HG02943 (cell line): ENCODE measurements at regions not wholly inside any gene's neighbourhood (a gene's known extent, or its start where the extent isn't known, plus 50 kb on each side); places are given as distances from the start of the nearest gene placed in this dataset.
"Not testable (repeated sequence)": the region's sequence is repeated elsewhere in the genome, so short reads cannot be mapped to it uniquely, and the experiment has no call there.

Experiments used
- ATAC-seq: cut with Tn5 transposase; IDR thresholded peaks from one replicate; pipeline ENCODE4 v1.9.1; 2021; ENCODE audit warnings: mild to moderate bottlenecking, low read depth, moderate library complexity; ENCODE audit not compliant: unreplicated experiment

DNA sequence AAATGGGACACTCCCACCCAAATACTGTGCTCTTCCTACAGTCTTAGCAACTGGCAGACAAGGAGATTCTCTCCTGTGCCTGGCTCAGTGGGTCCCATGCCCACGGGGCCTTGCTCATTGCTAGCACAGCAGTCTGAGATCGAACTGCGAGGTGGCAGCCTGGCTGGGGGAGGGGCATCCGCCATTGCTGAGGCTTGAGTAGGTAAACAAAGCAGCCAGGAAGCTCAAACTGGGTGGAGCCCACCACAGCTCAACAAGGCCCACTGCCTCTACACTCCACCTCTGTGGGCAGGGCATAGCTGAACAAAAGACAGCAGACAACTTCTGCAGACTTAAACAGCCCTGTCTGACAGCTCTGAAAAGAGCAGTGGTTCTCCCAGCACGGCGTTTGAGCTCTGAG is 174.8 kb downstream of the COL12A1 start:
- ATAC-seq = not testable (repeated sequence)

DNA sequence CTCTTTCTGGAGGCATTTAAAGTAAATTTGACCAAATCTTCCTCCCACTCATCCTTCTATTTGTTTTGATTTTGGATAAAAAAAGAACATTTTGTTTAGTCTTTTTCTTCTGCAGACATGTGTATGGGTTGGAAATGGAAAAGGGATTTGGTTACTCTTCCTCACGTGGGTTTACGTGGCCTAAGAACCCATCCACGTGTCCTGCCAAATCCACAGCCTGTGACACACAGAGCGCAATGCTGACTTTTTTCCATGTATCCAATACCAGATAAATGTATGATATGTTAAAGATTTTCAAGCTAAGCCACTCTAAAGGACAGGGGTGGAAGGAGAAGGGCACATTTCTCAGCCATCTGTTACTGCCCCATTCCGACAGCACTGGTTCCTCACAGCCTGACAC is 176.5 kb downstream of the COL12A1 start:
- ATAC-seq = no peak

DNA sequence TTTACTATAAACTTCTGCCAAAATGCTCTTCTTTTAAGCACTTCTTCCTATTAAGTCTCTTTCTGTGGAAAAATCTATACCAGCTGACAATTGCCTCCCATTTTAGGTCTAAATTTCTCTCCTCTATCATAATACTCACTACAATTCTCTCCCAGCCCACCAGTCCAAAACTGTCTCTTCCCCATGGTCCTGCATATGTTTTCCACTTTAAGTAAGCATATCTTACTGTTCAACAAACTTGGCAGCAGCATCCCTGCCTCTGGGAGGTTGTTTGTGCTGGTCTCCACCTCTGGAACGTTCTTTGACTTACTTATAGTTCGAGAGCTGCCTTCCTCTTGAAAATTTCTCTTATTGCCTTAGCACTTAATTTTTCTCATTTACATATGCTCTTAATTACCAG is 180.5 kb downstream of the COL12A1 start:
- no peak for ATAC-seq

DNA sequence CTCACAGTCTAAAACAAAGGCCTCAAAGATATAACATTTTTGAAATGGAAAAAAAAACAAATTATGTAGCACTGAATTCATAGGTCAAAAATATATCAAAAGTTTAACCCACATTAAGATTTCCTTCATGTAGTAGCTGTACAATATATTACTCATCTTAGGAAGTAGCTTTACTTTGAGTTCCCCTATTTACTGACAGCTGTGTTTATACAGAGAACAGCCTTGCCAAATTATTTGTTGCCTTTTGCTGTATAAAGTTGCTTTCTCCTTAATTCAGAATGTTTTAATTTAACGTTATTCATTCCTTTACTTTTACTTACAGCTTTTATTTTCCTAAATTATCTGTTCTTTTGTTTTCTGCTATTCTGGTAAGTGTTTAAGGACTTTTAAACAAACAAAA is 181.0 kb downstream of the COL12A1 start:
- ATAC-seq = no peak

DNA sequence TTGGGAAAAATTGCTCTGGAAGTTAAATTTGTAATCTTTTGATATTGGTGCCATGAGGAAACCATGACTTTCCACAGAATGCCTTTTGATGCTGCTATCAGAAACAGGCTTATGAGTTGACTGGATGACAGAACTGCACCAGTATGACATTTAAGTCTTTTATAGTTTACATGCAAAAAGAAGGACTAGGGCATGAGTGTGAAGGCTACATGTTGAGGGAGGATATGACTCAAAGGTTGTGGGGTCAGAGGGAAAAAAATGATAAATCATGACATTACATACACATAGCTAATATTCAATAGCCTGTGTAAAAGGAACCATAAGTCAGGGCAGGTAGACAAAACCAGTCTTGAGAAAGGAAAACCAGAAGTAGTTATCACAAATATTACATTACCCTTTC is 182.2 kb downstream of the COL12A1 start:
- no peak for ATAC-seq

DNA sequence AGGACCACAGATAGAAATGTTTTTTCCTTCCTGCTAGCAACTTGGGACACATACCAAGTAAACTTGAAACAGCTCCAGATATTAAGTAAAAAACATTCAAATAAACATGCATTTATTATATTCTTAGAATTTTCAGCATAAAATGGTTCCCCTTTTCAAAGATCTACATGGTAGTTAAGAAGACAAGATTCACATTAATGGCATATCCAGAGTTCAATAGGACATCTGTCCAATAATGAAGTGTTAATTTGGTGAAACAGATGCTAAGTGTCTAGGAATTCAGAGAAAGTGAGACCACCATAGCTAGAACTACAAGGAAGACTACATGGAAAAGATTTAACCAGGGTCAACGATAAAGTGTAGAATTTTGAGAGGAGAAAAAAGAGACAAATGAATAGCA is 184.9 kb downstream of the COL12A1 start:
- ATAC-seq = no peak

DNA sequence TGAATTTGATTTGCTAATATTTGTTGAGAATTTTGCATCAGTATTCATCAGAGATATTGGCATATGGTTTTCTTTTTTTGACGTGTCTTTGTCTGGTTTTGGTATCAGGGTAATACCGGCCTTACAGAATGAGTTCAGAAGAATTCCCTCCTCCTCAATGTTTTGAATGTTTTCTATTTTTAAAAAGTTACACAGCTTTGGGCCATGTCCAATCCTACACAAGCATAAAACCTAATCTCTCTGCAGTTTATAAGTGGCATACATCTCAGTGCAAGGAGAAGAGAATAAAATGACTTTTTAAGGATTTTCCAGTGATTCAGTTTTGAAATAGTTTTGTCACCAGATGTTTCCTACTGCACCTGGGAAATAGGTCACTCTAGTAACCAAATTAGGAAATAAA is 185.5 kb downstream of the COL12A1 start:
- ATAC-seq = no peak

DNA sequence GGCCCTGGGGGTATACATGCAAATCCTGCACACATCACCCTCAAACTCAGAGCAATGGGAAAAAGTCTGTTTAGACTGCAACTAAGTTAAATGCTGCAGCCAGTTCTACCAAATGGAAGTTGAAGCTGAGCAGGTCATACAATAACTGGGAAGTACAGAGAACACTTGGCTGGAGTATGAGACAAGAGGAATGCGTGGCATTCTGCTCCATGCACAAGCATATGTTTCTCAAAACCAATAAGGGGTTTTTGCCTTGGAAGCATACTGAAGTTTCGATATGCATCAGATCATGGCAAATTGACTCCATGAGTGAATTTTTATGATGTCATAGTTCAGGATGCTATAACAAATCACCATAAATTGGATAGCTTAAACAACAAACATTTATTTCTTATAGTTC is 193.8 kb downstream of the COL12A1 start:
- ATAC-seq = no peak

DNA sequence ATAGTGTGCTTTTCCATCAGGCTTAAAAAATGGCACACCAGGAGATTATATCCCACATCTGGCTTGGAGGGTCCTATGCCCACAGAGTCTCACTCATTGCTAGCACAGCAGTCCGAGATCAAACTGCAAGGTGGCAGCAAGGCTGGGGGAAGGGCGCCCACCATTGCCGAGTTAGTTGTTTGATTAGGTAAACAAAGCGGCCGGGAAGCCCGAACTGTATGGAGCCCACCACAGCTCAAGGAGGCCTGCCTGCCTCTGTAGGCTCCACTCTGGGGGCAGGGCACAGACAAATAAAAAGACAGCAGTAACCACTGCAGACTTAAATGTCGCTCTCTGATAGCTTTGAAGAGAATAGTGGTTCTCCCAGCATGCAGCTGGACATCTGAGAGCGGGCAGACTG is 201.9 kb downstream of the COL12A1 start:
- not testable (repeated sequence) for ATAC-seq

DNA sequence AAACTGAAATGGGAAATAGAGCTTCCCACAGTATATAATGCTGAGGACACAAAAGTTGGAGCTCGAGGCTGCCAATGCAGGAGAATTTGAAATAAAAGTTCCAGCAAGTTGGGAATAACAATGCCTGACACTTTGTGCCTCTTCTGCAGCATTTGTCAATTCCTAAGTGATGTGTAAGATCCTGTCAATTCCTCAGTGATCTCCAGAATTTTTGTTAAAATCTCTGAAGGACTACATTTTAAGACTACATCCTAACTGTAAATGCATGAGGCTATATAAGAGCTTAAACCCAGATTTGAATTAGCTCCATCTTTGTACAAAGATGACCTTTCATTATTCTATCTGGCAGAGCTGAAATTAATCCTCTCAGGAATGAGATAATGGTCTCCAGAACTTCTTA is 208.2 kb downstream of the COL12A1 start:
- ATAC-seq = no peak

DNA sequence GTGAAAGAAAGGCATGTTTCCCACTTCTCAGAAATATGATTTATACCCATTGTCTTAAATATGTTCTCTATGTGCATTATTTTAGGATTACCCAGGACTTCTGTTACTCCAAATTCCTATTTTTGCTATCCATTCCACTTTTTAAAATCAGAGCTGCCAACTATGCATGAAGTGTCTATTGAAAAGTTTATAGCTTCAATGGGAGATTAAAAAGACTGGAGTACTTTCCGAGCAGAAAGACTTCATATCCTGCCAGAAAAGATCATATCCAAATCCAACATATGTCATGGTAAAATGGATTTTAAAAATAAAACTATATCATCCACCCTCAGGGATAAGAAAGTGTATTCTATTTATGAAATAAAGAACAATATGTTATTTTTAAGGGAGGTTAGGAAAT is 212.7 kb downstream of the COL12A1 start:
- no peak for ATAC-seq

DNA sequence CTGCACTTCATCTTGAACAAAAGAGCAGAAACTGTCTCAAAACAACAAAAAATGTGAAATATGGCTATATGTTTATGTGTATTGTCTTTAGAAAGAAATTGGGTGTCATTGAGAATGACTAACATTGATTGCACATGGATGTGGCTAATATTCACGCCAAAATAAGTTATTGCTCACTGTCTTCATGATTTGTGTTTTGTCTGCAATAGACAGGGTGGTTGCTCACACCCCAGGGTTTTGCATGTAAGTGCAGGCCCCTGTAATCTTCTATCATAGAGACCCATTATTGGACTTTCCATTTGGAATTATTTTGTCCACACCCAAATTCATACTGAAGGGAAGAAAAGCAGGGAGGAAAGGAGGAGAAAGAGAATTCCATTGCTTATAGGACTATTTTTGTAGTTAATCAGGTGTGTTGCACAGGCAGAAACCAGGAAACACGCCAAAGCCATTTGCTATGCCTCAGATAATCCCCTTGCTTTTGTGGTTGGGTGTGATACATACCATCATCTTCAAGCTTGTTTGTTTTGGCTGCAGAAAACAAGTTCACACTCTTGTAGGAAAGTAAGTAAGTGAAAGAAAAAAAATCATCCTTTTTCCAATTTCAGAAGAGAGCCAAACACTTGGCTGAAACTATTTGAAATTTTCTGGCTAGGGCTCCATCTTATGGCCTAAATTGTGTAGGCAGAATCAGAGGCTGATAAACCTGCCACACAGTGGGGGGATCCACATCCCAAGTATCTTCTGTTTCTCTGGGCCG is 214.1 kb downstream of the COL12A1 start:
- ATAC-seq = no peak

DNA sequence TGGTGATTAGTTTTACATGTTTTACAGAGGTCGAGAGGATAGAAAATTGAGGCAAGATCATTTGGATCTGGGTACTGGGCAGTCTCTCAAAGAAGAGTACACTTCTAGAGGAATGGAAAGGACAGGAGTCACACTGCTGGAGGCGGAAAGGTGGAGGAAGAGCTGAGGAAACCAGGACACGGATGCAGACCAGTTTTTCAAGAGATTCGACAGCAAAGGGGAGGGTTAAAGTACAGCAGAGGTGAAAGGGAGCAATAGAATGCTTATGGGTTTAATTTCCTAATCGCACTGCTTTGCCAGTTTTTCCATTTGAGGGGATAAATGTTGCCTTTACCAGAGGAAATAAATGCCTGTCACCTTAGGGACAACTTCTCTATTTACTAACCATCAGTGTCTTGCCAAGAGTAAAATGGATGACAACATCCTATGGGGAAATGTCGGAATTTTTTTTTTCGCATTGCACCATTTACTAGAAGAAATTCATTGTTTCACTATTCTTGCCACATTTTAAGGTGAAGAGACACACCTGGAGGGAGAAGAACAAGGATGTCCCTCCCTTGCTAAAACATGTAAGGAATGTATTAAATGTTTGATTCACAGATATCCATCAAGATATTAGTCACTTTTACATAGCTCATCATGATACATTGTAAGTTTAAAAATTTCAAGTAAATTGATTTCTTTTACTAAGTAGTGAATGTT is 226.6 kb downstream of the COL12A1 start:
- ATAC-seq = no peak

DNA sequence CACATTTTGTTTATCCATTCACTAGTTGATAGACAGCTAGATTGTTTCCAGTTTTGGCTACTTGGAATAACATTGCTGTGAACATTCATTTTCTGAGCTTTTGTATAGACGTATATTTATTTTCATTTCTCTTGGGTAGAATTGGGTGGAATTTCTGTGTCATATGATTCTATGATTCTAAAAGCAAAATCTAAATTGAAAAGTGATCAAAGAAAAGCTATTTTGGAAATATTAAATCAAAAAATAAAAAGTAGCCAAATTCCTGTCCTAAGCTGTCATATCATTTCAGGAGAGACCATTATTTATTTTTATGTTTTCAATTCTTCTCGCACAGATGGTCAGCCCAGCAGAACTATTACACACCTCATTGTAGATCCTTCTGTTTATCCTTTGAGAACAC is 229.2 kb downstream of the COL12A1 start:
- no peak for ATAC-seq

DNA sequence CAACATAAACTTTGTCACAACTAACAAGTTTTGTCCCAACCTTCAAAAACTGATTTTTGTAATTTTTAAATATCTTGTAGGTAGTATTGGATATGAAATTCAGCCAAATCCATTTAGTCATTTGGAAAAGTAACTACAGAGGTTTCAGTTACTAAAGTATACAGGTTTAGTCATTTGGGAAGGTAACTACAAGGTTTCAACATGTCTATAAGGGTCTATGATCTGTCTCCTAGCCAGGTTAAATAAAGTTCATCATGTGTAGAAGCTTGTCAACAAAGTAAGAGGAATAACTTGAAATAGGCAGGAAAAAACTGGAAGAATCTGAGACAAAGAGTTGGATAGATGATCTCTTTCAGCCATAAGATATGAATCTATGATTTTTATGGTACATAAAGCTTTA is 229.8 kb downstream of the COL12A1 start:
- ATAC-seq = no peak

DNA sequence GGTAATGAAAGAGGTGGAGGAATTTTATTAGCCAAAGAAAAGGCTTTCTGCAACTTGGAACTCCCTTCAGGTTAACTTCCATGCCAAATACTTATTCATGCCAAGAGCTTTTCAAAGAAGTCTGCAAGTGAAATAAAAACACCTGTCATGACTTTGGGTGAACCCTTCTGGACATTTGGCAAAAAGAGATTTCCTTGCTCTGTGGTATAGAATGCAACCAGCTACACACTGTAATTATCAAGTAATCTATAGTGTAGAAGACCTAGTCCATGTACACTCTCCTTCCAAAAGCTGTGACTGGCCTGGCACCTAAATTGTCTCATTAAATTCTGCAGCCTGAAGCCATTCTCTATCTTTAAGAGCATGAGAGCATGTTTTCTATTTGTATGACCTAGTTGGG is 232.3 kb downstream of the COL12A1 start:
- no peak for ATAC-seq

DNA sequence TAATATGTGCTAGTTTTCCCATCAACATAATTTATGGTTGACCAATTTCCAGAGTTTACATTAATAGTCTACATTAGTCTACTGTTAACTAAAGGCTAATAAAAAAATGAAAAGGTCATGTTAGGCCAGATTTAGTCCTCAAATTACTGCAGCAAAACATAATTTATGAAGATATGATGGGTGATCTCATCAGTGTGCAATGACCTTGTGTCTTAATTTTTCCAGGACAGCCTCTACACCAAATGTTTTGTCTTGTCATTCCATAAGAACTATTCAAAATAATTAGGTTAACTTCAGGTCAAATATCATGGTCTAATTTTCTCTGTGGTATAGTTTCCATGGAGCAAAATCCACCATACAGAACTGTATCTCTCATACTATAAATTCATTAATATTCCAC is 234.2 kb downstream of the COL12A1 start:
- no peak for ATAC-seq

DNA sequence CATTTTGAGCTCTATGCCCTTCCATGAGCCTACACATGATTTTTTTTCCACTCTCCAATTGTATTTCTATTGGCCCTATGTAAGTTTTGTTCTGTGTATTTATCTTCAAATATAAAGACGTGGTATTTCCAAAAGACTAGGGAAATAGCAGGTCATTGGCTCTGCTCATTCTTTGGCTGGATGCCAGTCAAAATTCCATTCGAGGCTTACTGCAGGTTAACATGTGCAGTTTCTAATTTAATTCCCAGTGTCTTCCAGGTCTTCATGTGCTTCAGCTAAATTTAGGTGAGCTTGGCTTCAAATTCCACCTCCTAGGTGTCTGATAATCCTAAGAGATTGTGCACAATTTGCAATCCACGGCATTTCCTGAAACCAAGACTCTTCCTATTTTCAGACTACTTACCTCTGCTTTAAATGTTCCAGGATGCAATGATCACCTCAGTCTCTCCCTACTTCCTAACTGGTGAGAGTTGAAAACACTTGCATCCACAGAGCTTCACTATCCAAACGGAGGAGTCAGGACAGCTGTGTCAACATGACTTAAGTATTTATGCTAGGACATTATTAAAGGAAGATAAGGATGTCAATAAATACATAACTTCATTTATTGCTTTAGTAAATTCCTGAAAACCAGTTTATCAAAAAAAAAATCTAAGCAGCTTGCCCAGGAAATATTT is 236.1 kb downstream of the COL12A1 start:
- no peak for ATAC-seq

DNA sequence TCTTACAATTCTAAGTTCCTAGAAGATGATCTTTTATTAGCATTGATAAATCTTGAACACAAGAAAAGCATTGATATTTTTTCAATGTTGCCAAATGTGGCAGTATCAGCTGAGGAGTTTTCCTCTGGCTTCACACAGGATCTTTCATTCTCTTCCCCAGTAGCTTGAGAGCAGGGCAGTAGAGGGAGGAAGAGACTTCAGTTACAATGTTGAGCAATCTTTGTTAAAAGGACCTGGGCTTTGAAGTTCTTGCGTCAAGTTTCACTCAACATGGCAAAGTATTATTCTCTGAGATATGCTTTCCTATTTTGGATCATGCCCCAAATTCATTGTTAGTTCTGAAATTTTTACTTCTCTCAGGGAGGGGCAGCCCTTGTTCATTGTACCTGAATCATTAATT is 238.0 kb downstream of the COL12A1 start:
- no peak for ATAC-seq

DNA sequence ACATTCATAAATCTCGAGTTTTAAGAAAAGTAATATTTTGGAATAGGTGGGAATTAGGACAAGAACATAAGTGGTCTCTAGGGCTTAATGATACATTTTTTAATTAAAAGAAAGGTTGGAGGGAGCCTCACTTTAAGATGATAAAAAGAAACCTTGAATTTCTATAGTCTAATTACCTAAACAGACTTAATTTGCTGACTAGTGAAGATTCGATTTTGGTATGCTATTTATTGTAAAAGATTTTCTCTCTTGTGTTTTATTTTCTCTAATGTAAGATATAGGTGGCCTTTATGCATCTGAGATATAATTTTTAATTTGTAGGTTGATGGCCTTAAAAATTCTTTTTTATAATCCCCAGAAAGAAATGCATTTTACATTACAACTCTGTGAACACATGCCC is 239.1 kb downstream of the COL12A1 start:
- no peak for ATAC-seq

DNA sequence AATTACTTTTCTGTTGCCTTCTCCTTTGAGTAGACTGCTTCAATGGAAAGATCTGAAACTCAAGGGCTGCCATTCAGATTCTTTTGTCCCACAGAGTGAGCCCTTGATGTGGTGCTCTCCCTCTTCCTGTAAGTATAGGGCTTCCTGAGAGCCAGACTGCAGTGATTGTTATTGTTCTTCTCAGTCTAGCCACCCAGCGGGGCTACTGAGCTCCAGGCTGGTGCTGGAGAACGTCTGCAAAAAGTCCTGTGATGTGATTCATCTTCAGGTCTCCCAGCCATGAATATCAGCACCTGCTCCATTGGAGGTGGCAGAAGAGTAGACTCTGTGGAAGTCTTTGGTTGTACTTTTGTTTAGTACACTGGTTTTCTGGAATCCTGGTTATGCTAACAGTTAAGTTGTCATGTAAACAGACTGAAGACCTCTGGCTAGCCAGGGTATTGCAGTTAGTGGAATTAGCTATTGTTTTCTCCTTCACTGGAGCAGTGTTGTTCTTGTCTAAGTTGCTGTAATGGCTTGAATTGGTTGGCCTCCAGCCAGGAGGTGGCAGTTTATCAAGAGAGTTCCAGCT is 240.9 kb downstream of the COL12A1 start:
- no peak for ATAC-seq
